Ishikawa (cell line): ENCODE measurements at regions not wholly inside any gene's neighbourhood (a gene's known extent, or its start where the extent isn't known, plus 50 kb on each side); places are given as distances from the start of the nearest gene placed in this dataset.

ENCODE experiments used
- CEBPB ChIP-seq: IDR thresholded peaks from 2 replicates; pipeline ENCODE4 v1.6.1; 2012
- CREB1 ChIP-seq: IDR thresholded peaks from 2 replicates; pipeline ENCODE4 v1.6.1; 2012; ENCODE audit warnings: low read depth
- EGR1 ChIP-seq: IDR thresholded peaks from 2 replicates; pipeline ENCODE4 v1.6.1; 2012
- FOXM1 ChIP-seq: IDR thresholded peaks from 2 replicates; pipeline ENCODE4 v1.6.1; 2012; ENCODE audit warnings: low read depth, borderline replicate concordance
- NFIC ChIP-seq: IDR thresholded peaks from 2 replicates; pipeline ENCODE4 v1.6.1; 2012
- RAD21 ChIP-seq: IDR thresholded peaks from 2 replicates; pipeline ENCODE4 v1.6.1; 2012; ENCODE audit warnings: low read depth
- TAF1 ChIP-seq: IDR thresholded peaks from 2 replicates; pipeline ENCODE4 v1.6.1; 2012; ENCODE audit warnings: low read depth, mild to moderate bottlenecking
- TCF12 ChIP-seq: IDR thresholded peaks from 2 replicates; pipeline ENCODE4 v1.6.1; 2012; ENCODE audit warnings: low read depth
- TEAD4 ChIP-seq: IDR thresholded peaks from 2 replicates; pipeline ENCODE4 v1.6.1; 2012
- TF ChIP-seq, protein P1 (sequence below): IDR thresholded peaks from 2 replicates; pipeline ENCODE4 v1.6.1; 2012
- TF ChIP-seq, protein P2 (sequence below): IDR thresholded peaks from 2 replicates; pipeline ENCODE4 v1.6.1; 2012; ENCODE audit warnings: low read depth, mild to moderate bottlenecking
- TF ChIP-seq, protein P3 (sequence below): IDR thresholded peaks from 2 replicates; pipeline ENCODE4 v1.6.1; 2012

DNA sequence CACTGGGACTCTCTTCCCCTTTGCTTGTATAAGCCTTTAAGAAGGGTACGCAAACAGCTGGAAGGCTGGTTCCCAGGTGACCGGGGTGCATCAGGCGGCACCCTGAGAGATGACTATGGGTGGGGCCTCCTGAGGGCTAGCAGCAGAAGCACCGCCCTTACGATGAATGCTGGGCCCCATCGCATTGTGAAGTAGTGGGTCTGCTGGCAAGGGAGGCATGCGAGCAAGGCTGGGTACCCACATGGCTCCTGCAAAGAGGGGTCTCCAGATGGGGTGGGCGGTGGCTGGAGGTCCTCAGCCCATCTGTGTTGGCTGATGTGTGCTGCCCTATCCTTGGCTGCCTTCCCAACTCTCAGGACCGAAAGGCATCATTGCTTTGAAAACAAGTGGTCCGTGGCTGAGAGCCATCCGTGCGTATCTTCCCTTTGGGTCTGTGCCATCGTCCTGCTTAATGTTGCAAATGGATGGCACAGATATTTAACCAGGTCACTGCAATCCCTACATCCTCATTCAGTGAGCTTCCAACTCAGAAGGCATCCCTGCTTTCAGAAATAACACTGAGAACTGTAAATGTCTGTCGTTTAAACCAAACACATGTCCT is 83.5 kb upstream of the GPC1 start:
- TF ChIP-seq CEBPB = no peak
- TF ChIP-seq, protein P1, sequence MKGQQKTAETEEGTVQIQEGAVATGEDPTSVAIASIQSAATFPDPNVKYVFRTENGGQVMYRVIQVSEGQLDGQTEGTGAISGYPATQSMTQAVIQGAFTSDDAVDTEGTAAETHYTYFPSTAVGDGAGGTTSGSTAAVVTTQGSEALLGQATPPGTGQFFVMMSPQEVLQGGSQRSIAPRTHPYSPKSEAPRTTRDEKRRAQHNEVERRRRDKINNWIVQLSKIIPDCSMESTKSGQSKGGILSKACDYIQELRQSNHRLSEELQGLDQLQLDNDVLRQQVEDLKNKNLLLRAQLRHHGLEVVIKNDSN = no peak
- TF ChIP-seq RAD21 = no peak
- TF ChIP-seq, protein P2, sequence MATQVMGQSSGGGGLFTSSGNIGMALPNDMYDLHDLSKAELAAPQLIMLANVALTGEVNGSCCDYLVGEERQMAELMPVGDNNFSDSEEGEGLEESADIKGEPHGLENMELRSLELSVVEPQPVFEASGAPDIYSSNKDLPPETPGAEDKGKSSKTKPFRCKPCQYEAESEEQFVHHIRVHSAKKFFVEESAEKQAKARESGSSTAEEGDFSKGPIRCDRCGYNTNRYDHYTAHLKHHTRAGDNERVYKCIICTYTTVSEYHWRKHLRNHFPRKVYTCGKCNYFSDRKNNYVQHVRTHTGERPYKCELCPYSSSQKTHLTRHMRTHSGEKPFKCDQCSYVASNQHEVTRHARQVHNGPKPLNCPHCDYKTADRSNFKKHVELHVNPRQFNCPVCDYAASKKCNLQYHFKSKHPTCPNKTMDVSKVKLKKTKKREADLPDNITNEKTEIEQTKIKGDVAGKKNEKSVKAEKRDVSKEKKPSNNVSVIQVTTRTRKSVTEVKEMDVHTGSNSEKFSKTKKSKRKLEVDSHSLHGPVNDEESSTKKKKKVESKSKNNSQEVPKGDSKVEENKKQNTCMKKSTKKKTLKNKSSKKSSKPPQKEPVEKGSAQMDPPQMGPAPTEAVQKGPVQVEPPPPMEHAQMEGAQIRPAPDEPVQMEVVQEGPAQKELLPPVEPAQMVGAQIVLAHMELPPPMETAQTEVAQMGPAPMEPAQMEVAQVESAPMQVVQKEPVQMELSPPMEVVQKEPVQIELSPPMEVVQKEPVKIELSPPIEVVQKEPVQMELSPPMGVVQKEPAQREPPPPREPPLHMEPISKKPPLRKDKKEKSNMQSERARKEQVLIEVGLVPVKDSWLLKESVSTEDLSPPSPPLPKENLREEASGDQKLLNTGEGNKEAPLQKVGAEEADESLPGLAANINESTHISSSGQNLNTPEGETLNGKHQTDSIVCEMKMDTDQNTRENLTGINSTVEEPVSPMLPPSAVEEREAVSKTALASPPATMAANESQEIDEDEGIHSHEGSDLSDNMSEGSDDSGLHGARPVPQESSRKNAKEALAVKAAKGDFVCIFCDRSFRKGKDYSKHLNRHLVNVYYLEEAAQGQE = no peak
- no peak for TF ChIP-seq TCF12
- TF ChIP-seq, protein P3, sequence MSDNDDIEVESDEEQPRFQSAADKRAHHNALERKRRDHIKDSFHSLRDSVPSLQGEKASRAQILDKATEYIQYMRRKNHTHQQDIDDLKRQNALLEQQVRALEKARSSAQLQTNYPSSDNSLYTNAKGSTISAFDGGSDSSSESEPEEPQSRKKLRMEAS = no peak
- no peak for TF ChIP-seq TAF1
- TF ChIP-seq CREB1 = no peak
- no peak for TF ChIP-seq EGR1
- TF ChIP-seq TEAD4 = no peak
- TF ChIP-seq FOXM1 = no peak
- peak; percentile 75 for TF ChIP-seq NFIC
